Esophagus muscularis mucosa (tissue), 4 donors: ENCODE measurements at regions not wholly inside any gene's neighbourhood (a gene's known extent, or its start where the extent isn't known, plus 50 kb on each side); places are given as distances from the start of the nearest gene placed in this dataset.

Experiments
- DNase-seq: peaks from one replicate; pipeline ENCODE4 v3.0.0-alpha.2; 2017; ENCODE audit errors: extremely low spot score
- H3K27ac ChIP-seq, 4 donors: fragments of 200-600 bp; sonication (generic); replicated peaks in 1 of 4; 1 replicate in 3 of 4; 2 replicates in 1 of 4; pipeline ENCODE4 v1.5.1; 2016 to 2019; ENCODE audit warnings: mild to moderate bottlenecking in 1 of 4
- H3K27me3 ChIP-seq, 4 donors: fragments of 200-600 bp; sonication (generic); one replicate each; pipeline versions ENCODE4 v1.5.1 to v1.6.0; 2016 to 2019
- H3K36me3 ChIP-seq, 4 donors: fragments of 200-600 bp; sonication (generic); one replicate each; pipeline ENCODE4 v1.5.1; 2016 to 2019
- H3K4me1 ChIP-seq, 4 donors: fragments of 200-600 bp; sonication (generic); one replicate each; pipeline ENCODE4 v1.5.1; 2016 to 2019
- H3K4me3 ChIP-seq, 4 donors: fragments of 200-600 bp; sonication (generic); 1 replicate in 2 of 4; 2 replicates in 2 of 4; pipeline ENCODE4 v1.5.1; 2016 to 2019; ENCODE audit warnings: mild to moderate bottlenecking in 4 of 4, moderate library complexity in 1 of 4
- H3K9me3 ChIP-seq, 4 donors: fragments of 200-600 bp; sonication (generic); 1 replicate in 3 of 4; 2 replicates in 1 of 4; pipeline ENCODE4 v1.5.1; 2016 to 2019
- CTCF ChIP-seq, 3 experiments: fragments of 200-600 bp in 2 of 3; fragments of 450-650 bp in 1 of 3; sonication (generic) in 2 of 3; IDR thresholded peaks; one replicate each; pipeline ENCODE4 v1.5.1; 2017 to 2019; ENCODE audit warnings: antibody characterized with exemption in 3 of 3, mild to moderate bottlenecking in 2 of 3, moderate library complexity in 1 of 3
- EP300 ChIP-seq: sonication (generic); formaldehyde crosslinking; IDR thresholded peaks from one replicate; pipeline ENCODE4 v1.6.1; 2017; ENCODE audit warnings: antibody characterized with exemption
- POLR2A ChIP-seq: fragments of 450-650 bp; IDR thresholded peaks from one replicate; pipeline ENCODE4 v1.6.1; 2017; ENCODE audit warnings: antibody characterized with exemption, moderate library complexity, mild to moderate bottlenecking, low read depth
- POLR2AphosphoS5 ChIP-seq, 2 donors: sonication (generic); formaldehyde crosslinking; IDR thresholded peaks; one replicate each; pipeline ENCODE4 v1.6.1; 2017; ENCODE audit warnings: antibody characterized with exemption in 2 of 2
- WGBS: methylation state at CpG from one replicate; pipeline ENCODE4 v1.1.5; 2018; 5-methylcytosine and 5-hydroxymethylcytosine counted together
- intact Hi-C: fragments of 100-400 bp; cut with DNase I; formaldehyde crosslinking; loops from one replicate; pipeline ENCODE4 v1.15.1; 2023

GRCh38 chr9:109981091-109981490, 201.1 kb downstream of the PALM2AKAP2 start:
- Histone ChIP-seq H3K4me1 (no peaks in the 10 kb centered on the region), H3K27ac (no peak overlapping the region), H3K36me3 (no peaks in the 10 kb centered on the region), H3K9me3 (no peaks in the 10 kb centered on the region), H3K4me3 (no peak overlapping the region), H3K27me3 (no peaks in the 10 kb centered on the region)
- intact Hi-C loops: no loop called here
- DNase-seq: no peak
- WGBS: 94% methylated on average over 1 of the region's 1 CpG
- TF ChIP-seq EP300: no peak
- no peak for TF ChIP-seq POLR2AphosphoS5 (IDR thresholded peaks at IDR 0.05)
- TF ChIP-seq POLR2A: no peak
- TF ChIP-seq CTCF (IDR thresholded peaks at IDR 0.05): no peak

- DNase-seq: no peak
- Histone ChIP-seq H3K27ac (no peak overlapping the region), H3K36me3 (no peaks in the 10 kb centered on the region), H3K4me3 (no peak overlapping the region), H3K9me3 (no peaks in the 10 kb centered on the region), H3K4me1 (peaks cover 0 to 8% (median 4%) of the 10 kb centered on the region in 4 donors), H3K27me3 (no peaks in the 10 kb centered on the region)
- intact Hi-C loops: no loop called here
- WGBS: 36% methylated on average over 1 of the region's 1 CpG
- TF ChIP-seq POLR2A: no peak
- TF ChIP-seq EP300: no peak
- no peak for TF ChIP-seq POLR2AphosphoS5 (IDR thresholded peaks at IDR 0.05)
- no peak for TF ChIP-seq CTCF (IDR thresholded peaks at IDR 0.05)
Observed at GRCh38 chr9:109986521-109986991, 206.6 kb downstream of the PALM2AKAP2 start.

GRCh38 chr9:109989296-109989695, 209.3 kb downstream of the PALM2AKAP2 start:
- Histone ChIP-seq H3K4me3 (no peak overlapping the region), H3K36me3 (no peaks in the 10 kb centered on the region), H3K4me1 (peaks cover 0 to 8% (median 4%) of the 10 kb centered on the region in 4 donors), H3K9me3 (no peaks in the 10 kb centered on the region), H3K27me3 (no peaks in the 10 kb centered on the region), H3K27ac (no peak overlapping the region)
- no peak for DNase-seq
- intact Hi-C loops: no loop called here
- 94% methylated on average over 3 of the region's 3 CpGs for WGBS
- TF ChIP-seq CTCF (IDR thresholded peaks at IDR 0.05) (no peak), POLR2AphosphoS5 (IDR thresholded peaks at IDR 0.05) (no peak), EP300 (no peak), POLR2A (no peak)

GRCh38 chr9:109990541-109990940, 210.5 kb downstream of the PALM2AKAP2 start:
- no peak overlapping the region for H3K4me3 ChIP-seq
- H3K27ac ChIP-seq: no peak overlapping the region
- no peak for DNase-seq
- H3K27me3 ChIP-seq: no peaks in the 10 kb centered on the region
- TF ChIP-seq EP300 (no peak), POLR2AphosphoS5 (IDR thresholded peaks at IDR 0.05) (no peak), POLR2A (no peak), CTCF (IDR thresholded peaks at IDR 0.05) (no peak)
- WGBS: 95% methylated on average over 4 of the region's 4 CpGs
- H3K9me3 ChIP-seq: no peaks in the 10 kb centered on the region
- H3K36me3 ChIP-seq: no peaks in the 10 kb centered on the region
- H3K4me1 ChIP-seq: peaks cover 0 to 10% (median 6%) of the 10 kb centered on the region in 4 donors
- intact Hi-C loops: no loop called here

GRCh38 chr9:109992293-109992692, 212.3 kb downstream of the PALM2AKAP2 start:
- no peak for TF ChIP-seq POLR2A
- no peak for TF ChIP-seq CTCF (IDR thresholded peaks at IDR 0.05)
- no peak for TF ChIP-seq POLR2AphosphoS5 (IDR thresholded peaks at IDR 0.05)
- no peak for TF ChIP-seq EP300
- no peak for DNase-seq
- intact Hi-C loops: no loop called here
- H3K27ac ChIP-seq: no peak overlapping the region
- H3K4me3 ChIP-seq: no peak overlapping the region
- no peaks in the 10 kb centered on the region for H3K9me3 ChIP-seq
- H3K27me3 ChIP-seq: no peaks in the 10 kb centered on the region
- WGBS: 96% methylated on average over 1 of the region's 1 CpG
- H3K36me3 ChIP-seq: no peaks in the 10 kb centered on the region
- peaks cover 0 to 13% (median 0%) of the 10 kb centered on the region in 4 donors for H3K4me1 ChIP-seq
